ENCODE measurements at regions not wholly inside any gene's neighbourhood (a gene's known extent, or its start where the extent isn't known, plus 50 kb on each side); places are given as distances from the start of the nearest gene placed in this dataset.

DNA sequence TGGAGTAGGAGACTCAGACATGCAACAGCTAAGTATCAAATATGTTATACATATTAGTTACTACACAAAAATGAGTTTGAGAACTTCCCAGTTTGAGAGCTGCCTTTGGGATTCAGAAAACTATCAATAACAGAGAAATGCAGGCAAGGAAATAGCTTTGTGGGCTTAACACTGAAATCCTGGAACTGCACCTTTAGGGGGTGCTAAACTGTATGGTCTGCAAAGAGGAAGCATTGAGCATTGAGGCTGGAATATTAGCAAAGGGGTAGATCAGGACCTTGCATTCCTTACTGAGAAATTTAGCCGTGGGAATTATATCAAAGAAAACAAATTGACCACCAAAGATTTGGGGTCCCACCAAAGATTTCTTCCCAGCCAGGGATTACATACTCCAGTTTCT is 580.0 kb downstream of the ZNF385D start:
- H3K4me1 ChIP-seq (ENCODE audit: insufficient read depth, low read length): peaks cover 11% of the 10 kb centered on the region; the same call in 1 of the 2 replicates
- no peak overlapping the region for H3K27ac ChIP-seq (ENCODE audit: low read length)
- H3K36me3 ChIP-seq (ENCODE audit: insufficient read depth, low read depth, low read length): no peaks in the 10 kb centered on the region
- H3K9me3 ChIP-seq (ENCODE audit: insufficient read depth, low read depth, low read length): no peaks in the 10 kb centered on the region
- no peaks in the 10 kb centered on the region for H3K27me3 ChIP-seq (ENCODE audit: insufficient read depth, low read length)
- H3K9ac ChIP-seq (ENCODE audit: low read depth, low read length): no peak overlapping the region
- no peak overlapping the region for H3K4me3 ChIP-seq (ENCODE audit: low read length)

DNA sequence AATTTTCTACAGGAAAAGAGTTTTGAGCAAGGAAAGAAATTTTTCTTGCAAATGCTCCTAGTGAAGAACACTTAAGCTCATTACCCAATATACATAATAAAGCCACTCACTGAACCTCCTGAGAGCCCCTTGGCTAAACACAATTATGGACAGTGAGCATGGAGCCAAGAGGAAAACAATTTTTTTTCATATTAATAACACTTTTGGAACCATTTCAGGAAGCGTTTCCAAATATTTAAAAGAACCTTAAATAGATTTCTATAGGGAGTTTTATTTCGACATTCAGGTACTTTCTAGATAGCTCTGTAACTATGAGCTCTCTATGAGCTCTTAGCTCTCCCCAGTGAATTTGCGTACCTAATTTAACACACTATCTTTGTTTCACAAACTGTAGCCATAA is 581.1 kb downstream of the ZNF385D start:
- Histone ChIP-seq H3K4me3 (ENCODE audit: low read length) (no peak overlapping the region), H3K27ac (ENCODE audit: low read length) (no peak overlapping the region), H3K4me1 (ENCODE audit: insufficient read depth, low read length) (peaks cover 11% of the 10 kb centered on the region; the same call in 1 of the 2 replicates), H3K27me3 (ENCODE audit: insufficient read depth, low read length) (no peaks in the 10 kb centered on the region), H3K9ac (ENCODE audit: low read depth, low read length) (no peak overlapping the region), H3K36me3 (ENCODE audit: insufficient read depth, low read depth, low read length) (no peaks in the 10 kb centered on the region), H3K9me3 (ENCODE audit: insufficient read depth, low read depth, low read length) (no peaks in the 10 kb centered on the region)

DNA sequence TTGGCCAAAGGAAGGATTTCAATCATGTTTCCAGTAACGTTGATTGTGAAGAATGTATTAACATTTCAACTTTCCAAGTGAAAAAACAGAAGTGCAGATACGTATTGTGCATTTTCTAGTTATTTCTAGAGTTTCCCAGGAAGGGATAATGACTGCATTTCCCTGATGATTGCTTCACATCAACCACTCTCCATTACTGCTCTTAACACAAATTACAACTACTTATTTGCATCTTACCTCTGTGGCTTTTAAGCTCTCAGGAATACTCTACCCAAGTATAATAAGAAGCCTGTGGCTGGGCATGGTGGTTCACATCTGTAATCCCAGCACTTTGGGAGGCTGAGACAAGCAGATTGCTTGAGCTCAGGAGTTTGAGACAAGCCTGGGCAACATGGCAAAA is 582.5 kb downstream of the ZNF385D start:
- Histone ChIP-seq H3K27me3 (ENCODE audit: insufficient read depth, low read length) (no peaks in the 10 kb centered on the region), H3K9me3 (ENCODE audit: insufficient read depth, low read depth, low read length) (no peaks in the 10 kb centered on the region), H3K4me1 (ENCODE audit: insufficient read depth, low read length) (peaks cover 11% of the 10 kb centered on the region; the same call in 1 of the 2 replicates), H3K4me3 (ENCODE audit: low read length) (no peak overlapping the region), H3K27ac (ENCODE audit: low read length) (no peak overlapping the region), H3K9ac (ENCODE audit: low read depth, low read length) (no peak overlapping the region), H3K36me3 (ENCODE audit: insufficient read depth, low read depth, low read length) (no peaks in the 10 kb centered on the region)

DNA sequence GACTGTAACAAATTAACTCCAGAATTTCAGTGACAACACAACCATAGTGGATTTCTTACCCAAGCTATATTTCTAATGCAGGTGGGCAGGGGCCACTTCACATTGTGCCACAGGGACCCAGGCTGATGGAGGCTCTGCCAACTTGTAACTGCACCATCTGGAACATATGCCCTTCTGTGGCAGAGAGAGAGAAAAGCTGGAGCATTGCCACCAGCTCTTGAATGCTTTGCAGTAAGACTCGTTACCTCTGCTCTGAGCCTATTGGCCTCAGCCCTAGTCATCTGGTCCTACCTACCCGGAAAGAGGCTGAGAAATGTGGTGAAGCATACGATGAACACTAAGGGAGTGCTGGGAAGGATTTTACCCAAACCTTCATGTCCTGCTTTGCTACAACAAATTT is 587.1 kb downstream of the ZNF385D start:
- no peak overlapping the region for H3K27ac ChIP-seq (ENCODE audit: low read length)
- no peaks in the 10 kb centered on the region for H3K36me3 ChIP-seq (ENCODE audit: insufficient read depth, low read depth, low read length)
- H3K9ac ChIP-seq (ENCODE audit: low read depth, low read length): no peak overlapping the region
- H3K27me3 ChIP-seq (ENCODE audit: insufficient read depth, low read length): no peaks in the 10 kb centered on the region
- H3K9me3 ChIP-seq (ENCODE audit: insufficient read depth, low read depth, low read length): no peaks in the 10 kb centered on the region
- no peak overlapping the region for H3K4me3 ChIP-seq (ENCODE audit: low read length)
- H3K4me1 ChIP-seq (ENCODE audit: insufficient read depth, low read length): no peaks in the 10 kb centered on the region

DNA sequence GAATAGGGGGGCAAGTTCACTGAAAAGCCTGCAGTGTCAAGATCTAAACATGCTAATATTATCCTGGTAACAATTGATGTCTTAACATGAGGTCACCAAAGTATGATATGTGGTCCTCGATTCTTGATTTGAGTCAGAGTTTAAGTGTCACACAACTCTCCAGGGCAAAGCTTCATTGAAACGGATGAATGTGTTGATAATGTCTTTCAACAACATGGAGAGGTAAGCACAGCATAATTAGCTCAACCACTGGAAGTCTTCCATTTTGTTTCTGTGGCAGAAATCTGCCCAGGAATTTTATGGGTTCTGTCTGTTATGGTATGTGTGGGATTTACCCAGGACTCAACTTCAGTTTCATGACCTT is 591.5 kb downstream of the ZNF385D start:
- Histone ChIP-seq H3K27me3 (ENCODE audit: insufficient read depth, low read length) (no peaks in the 10 kb centered on the region), H3K9ac (ENCODE audit: low read depth, low read length) (no peak overlapping the region), H3K4me3 (ENCODE audit: low read length) (no peak overlapping the region), H3K36me3 (ENCODE audit: insufficient read depth, low read depth, low read length) (no peaks in the 10 kb centered on the region), H3K27ac (ENCODE audit: low read length) (no peak overlapping the region), H3K9me3 (ENCODE audit: insufficient read depth, low read depth, low read length) (no peaks in the 10 kb centered on the region), H3K4me1 (ENCODE audit: insufficient read depth, low read length) (no peaks in the 10 kb centered on the region)

DNA sequence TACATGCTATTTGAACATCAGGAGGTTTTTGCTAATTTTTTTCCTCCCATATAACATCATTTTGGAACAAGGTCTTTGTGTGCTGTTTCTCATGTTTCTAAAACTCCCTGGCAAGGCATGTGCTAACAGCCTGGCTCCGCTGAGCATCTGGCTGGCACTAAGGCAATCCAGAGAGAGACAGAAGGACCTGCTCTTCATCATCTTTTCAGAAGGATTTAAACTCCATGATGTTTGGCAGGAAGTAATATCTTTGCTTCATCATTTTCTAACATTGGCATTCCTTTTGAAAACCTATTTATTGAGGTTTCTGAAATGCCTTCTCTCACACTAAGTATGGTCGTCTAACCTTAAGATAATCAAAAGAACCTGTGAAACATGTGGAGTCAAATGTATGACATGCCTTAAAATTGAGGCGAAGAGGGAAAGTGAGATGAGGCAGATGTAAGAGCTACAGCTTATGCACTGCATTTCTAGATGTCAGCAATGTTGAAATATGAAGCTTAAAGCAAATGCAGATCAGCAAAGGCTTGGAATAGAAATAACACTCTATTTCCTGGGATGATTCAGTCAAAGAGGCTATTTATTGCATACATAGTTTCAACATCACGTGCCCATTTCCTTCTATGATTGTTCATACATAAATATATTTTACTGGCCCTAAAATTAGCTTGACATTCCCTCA is 592.0 kb downstream of the ZNF385D start:
- Histone ChIP-seq H3K9me3 (ENCODE audit: insufficient read depth, low read depth, low read length) (no peaks in the 10 kb centered on the region), H3K4me1 (ENCODE audit: insufficient read depth, low read length) (no peaks in the 10 kb centered on the region), H3K4me3 (ENCODE audit: low read length) (no peak overlapping the region), H3K9ac (ENCODE audit: low read depth, low read length) (no peak overlapping the region), H3K36me3 (ENCODE audit: insufficient read depth, low read depth, low read length) (no peaks in the 10 kb centered on the region), H3K27ac (ENCODE audit: low read length) (no peak overlapping the region), H3K27me3 (ENCODE audit: insufficient read depth, low read length) (no peaks in the 10 kb centered on the region)

DNA sequence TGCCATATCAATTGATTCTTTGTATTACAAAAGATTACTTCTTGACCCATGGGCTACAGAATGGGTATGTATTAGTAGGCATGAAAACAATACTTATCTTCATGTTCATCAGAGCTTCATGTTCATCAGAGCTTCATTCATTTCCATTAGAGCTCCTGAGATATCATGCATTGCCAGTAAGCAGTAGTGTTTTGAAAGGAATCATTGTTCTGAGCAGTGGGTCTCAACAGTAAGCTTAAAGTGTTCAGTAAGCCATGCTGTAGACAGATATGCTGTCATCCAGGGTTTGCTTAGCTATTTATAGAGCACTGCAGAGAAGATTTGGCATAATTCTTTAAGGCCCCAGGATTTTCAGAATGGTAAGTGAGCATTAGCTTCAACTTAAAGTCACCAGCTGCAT is 596.1 kb downstream of the ZNF385D start:
- Histone ChIP-seq H3K27me3 (ENCODE audit: insufficient read depth, low read length) (no peaks in the 10 kb centered on the region), H3K36me3 (ENCODE audit: insufficient read depth, low read depth, low read length) (no peaks in the 10 kb centered on the region), H3K4me1 (ENCODE audit: insufficient read depth, low read length) (no peaks in the 10 kb centered on the region), H3K9me3 (ENCODE audit: insufficient read depth, low read depth, low read length) (no peaks in the 10 kb centered on the region), H3K9ac (ENCODE audit: low read depth, low read length) (no peak overlapping the region), H3K27ac (ENCODE audit: low read length) (no peak overlapping the region), H3K4me3 (ENCODE audit: low read length) (no peak overlapping the region)

DNA sequence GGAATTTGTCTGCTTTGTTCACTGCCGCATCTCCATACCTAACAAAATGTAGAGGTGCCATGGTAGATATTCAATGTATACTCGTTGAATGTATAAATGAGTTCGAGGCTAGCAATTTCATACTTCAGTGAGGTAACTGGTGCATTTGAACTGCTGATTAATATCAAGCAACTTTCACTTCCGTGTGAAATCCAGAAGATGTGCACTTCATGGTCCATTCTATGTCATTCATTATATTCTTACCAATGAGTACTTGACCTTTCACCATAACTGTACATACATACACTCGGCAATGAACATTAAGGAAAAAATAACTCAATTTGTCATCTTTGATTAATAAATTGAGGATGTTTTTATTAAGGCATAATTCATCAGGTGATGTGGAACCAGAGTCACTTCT is 598.5 kb downstream of the ZNF385D start:
- Histone ChIP-seq H3K27ac (ENCODE audit: low read length) (no peak overlapping the region), H3K9me3 (ENCODE audit: insufficient read depth, low read depth, low read length) (no peaks in the 10 kb centered on the region), H3K36me3 (ENCODE audit: insufficient read depth, low read depth, low read length) (no peaks in the 10 kb centered on the region), H3K9ac (ENCODE audit: low read depth, low read length) (no peak overlapping the region), H3K27me3 (ENCODE audit: insufficient read depth, low read length) (no peaks in the 10 kb centered on the region), H3K4me3 (ENCODE audit: low read length) (no peak overlapping the region), H3K4me1 (ENCODE audit: insufficient read depth, low read length) (no peaks in the 10 kb centered on the region)

DNA sequence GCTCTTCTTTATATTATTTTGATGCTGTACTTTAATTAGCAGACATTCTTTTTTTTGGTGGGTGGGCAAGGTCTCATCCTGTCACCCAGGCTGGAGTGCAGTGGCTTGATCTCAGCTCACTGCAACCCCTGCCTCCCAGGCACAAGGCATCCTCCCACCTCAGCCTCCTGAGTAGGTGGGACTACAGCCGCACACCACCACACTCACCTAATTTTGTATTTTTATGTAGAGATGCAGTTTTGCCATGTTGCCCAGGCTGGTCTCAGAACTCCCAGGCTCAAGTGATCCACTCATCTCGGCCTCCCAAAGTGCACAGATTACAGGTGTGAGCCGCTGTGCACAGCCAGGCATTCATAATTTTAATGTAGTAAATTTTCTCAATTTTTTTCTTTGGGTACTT is 608.1 kb downstream of the ZNF385D start:
- no peak overlapping the region for H3K4me3 ChIP-seq (ENCODE audit: low read length)
- no peak overlapping the region for H3K27ac ChIP-seq (ENCODE audit: low read length)
- H3K36me3 ChIP-seq (ENCODE audit: insufficient read depth, low read depth, low read length): no peaks in the 10 kb centered on the region
- H3K9ac ChIP-seq (ENCODE audit: low read depth, low read length): no peak overlapping the region
- no peaks in the 10 kb centered on the region for H3K27me3 ChIP-seq (ENCODE audit: insufficient read depth, low read length)
- H3K9me3 ChIP-seq (ENCODE audit: insufficient read depth, low read depth, low read length): no peaks in the 10 kb centered on the region
- H3K4me1 ChIP-seq (ENCODE audit: insufficient read depth, low read length): peaks cover 5% of the 10 kb centered on the region; the same call in 1 of the 2 replicates

DNA sequence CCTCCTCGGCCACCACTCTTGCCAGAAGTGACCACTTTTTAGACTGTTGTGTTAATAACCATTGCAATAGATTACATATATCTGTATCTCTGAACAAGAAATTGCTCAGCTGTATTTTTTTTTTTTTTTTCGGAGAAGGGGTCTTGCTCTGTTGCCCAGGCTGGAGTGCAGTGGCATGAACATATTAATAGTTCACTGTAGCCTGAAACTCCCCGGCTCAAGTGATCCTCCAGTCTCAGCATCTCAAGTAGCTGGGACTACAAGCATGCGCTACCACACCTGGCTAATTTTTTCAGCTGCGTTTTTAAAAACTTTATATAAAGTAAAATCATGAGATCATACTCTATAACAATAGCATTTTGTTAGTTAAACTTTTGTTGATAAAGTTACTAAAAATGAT is 609.0 kb downstream of the ZNF385D start:
- Histone ChIP-seq H3K27me3 (ENCODE audit: insufficient read depth, low read length) (no peaks in the 10 kb centered on the region), H3K4me3 (ENCODE audit: low read length) (no peak overlapping the region), H3K4me1 (ENCODE audit: insufficient read depth, low read length) (peaks cover 5% of the 10 kb centered on the region; the same call in 1 of the 2 replicates), H3K27ac (ENCODE audit: low read length) (no peak overlapping the region), H3K9me3 (ENCODE audit: insufficient read depth, low read depth, low read length) (no peaks in the 10 kb centered on the region), H3K36me3 (ENCODE audit: insufficient read depth, low read depth, low read length) (no peaks in the 10 kb centered on the region), H3K9ac (ENCODE audit: low read depth, low read length) (no peak overlapping the region)

DNA sequence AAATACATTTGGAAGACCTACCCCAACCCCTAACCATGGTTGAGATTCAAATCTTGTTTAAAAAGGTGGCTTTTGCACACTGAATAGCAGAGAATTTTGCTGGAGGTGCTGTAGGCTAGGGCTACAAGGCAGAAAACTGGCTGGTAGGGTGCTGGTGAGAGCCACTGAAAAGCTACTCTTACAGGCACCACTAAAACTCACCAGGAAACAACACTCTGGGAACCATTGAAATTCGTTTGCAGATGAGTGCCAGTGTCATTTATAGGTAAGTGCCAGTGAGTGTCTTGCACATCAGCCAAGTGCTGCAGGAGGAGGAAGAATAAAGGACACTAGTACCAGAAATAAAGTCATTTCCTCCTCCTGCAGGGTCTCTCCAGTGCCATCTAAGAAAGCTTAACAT is 610.2 kb downstream of the ZNF385D start:
- peaks cover 5% of the 10 kb centered on the region; the same call in 1 of the 2 replicates for H3K4me1 ChIP-seq (ENCODE audit: insufficient read depth, low read length)
- no peak overlapping the region for H3K27ac ChIP-seq (ENCODE audit: low read length)
- H3K4me3 ChIP-seq (ENCODE audit: low read length): no peak overlapping the region
- H3K36me3 ChIP-seq (ENCODE audit: insufficient read depth, low read depth, low read length): no peaks in the 10 kb centered on the region
- no peak overlapping the region for H3K9ac ChIP-seq (ENCODE audit: low read depth, low read length)
- H3K27me3 ChIP-seq (ENCODE audit: insufficient read depth, low read length): no peaks in the 10 kb centered on the region
- no peaks in the 10 kb centered on the region for H3K9me3 ChIP-seq (ENCODE audit: insufficient read depth, low read depth, low read length)

DNA sequence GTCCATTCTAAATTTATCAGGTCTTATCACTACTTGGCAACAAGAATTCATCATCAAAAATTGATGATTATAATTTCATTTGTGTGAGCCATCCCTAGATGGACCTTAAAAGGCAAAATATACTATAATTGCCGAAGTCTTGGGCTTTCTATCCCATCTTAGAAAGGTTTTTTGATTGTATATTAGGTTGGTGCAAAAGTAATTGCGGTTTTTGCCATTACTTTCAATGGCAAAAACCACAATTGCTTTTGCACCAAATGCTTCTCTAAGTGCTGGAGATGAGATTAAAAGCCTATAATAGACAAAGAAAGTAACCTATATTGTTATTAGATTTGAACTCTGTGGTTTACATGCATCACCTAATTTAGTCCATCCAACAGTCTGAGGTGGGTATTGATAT is 612.9 kb downstream of the ZNF385D start:
- Histone ChIP-seq H3K36me3 (ENCODE audit: insufficient read depth, low read depth, low read length) (no peaks in the 10 kb centered on the region), H3K27ac (ENCODE audit: low read length) (no peak overlapping the region)

More for the DNA sequence above, 612.9 kb downstream of the ZNF385D start:
- Histone ChIP-seq H3K27me3 (ENCODE audit: insufficient read depth, low read length) (no peaks in the 10 kb centered on the region), H3K9me3 (ENCODE audit: insufficient read depth, low read depth, low read length) (no peaks in the 10 kb centered on the region), H3K4me1 (ENCODE audit: insufficient read depth, low read length) (peaks cover 5% of the 10 kb centered on the region; the same call in 1 of the 2 replicates), H3K4me3 (ENCODE audit: low read length) (no peak overlapping the region), H3K9ac (ENCODE audit: low read depth, low read length) (no peak overlapping the region)

Measured in iPS-20b (cell line).